ENCODE measurements at regions not wholly inside any gene's neighbourhood (a gene's known extent, or its start where the extent isn't known, plus 50 kb on each side); places are given as distances from the start of the nearest gene placed in this dataset.

- H3K9me3 Mint-ChIP-seq, result no peaks in the 10 kb centered on the region
- DNase-seq (no peak), ATAC-seq (no peak)
- no peaks in the 10 kb centered on the region for H3K4me1 ChIP-seq (ENCODE audit: control insufficient read depth, insufficient read depth, low read length)
- no peaks in the 10 kb centered on the region for H3K9me3 ChIP-seq (ENCODE audit: control insufficient read depth, insufficient read depth, low read length)
- no peak overlapping the region for H3K27ac ChIP-seq (ENCODE audit: low read length)
- 100% methylated on average over 1 of the region's 1 CpG for WGBS (ENCODE audit: insufficient coverage)
- H3K27me3 Mint-ChIP-seq (ENCODE audit: low read depth in 2 of 2), result peaks cover 24 to 73% of the 10 kb centered on the region in 2 donors
- H3K27ac Mint-ChIP-seq, result no peak overlapping the region
- intact Hi-C loops (cut with micrococcal nuclease), result loop anchor here (5.0 to 10.0 kb wide), 2 partner anchors 133 to 610 kb away; no protein-coding TSS in a partner anchor
- H3K36me3 Mint-ChIP-seq, result no peaks in the 10 kb centered on the region
- H3K4me3 ChIP-seq (ENCODE audit: low read length), result no peak overlapping the region
- TF ChIP-seq CTCF (IDR thresholded peaks at IDR 0.05), result no peak
- no peak overlapping the region for H3K4me3 Mint-ChIP-seq
- H3K27me3 ChIP-seq (ENCODE audit: control insufficient read depth, insufficient read depth, low read length), result no peaks in the 10 kb centered on the region
- H3K36me3 ChIP-seq (ENCODE audit: control insufficient read depth, insufficient read depth, low read length), result no peaks in the 10 kb centered on the region
- no peaks in the 10 kb centered on the region for H3K4me1 Mint-ChIP-seq
Observed at GRCh38 chr7:149664666-149665065, 108.7 kb downstream of the ZNF467 start.

- H3K27me3 Mint-ChIP-seq (ENCODE audit: low read depth in 2 of 2), result peaks cover 21 to 69% of the 10 kb centered on the region in 2 donors
- TF ChIP-seq CTCF (IDR thresholded peaks at IDR 0.05), result no peak
- intact Hi-C loops (cut with micrococcal nuclease), result loop anchor here (5.0 to 10.0 kb wide), 2 partner anchors 133 to 611 kb away; no protein-coding TSS in a partner anchor
Observed at GRCh38 chr7:149664176-149664575, 109.2 kb downstream of the ZNF467 start.

GRCh38 chr7:149662591-149663095 lies 110.7 kb downstream of the ZNF467 start:
- intact Hi-C loops (cut with micrococcal nuclease), result loop anchor here (1.0 to 10.0 kb wide), 3 partner anchors 80 to 612 kb away; no protein-coding TSS in a partner anchor

More at GRCh38 chr7:149664176-149664575, 109.2 kb downstream of the ZNF467 start:
- Mint-ChIP-seq H3K27ac (no peak overlapping the region), H3K4me3 (no peak overlapping the region), H3K9me3 (no peaks in the 10 kb centered on the region), H3K36me3 (no peaks in the 10 kb centered on the region), H3K4me1 (no peaks in the 10 kb centered on the region)
- Histone ChIP-seq H3K36me3 (ENCODE audit: control insufficient read depth, insufficient read depth, low read length) (no peaks in the 10 kb centered on the region), H3K4me3 (ENCODE audit: low read length) (no peak overlapping the region), H3K9me3 (ENCODE audit: control insufficient read depth, insufficient read depth, low read length) (no peaks in the 10 kb centered on the region), H3K4me1 (ENCODE audit: control insufficient read depth, insufficient read depth, low read length) (no peaks in the 10 kb centered on the region), H3K27ac (ENCODE audit: low read length) (no peak overlapping the region), H3K27me3 (ENCODE audit: control insufficient read depth, insufficient read depth, low read length) (no peaks in the 10 kb centered on the region)
- ATAC-seq (no peak), DNase-seq (no peak)
- 67% methylated on average over 5 of the region's 5 CpGs for WGBS (ENCODE audit: insufficient coverage)

More at GRCh38 chr7:149662591-149663095, 110.7 kb downstream of the ZNF467 start:
- peak; percentile 57 for TF ChIP-seq CTCF (IDR thresholded peaks at IDR 0.05)
- DNase-seq (peak; percentile 50 to 75), ATAC-seq (peak; percentile 87 to 93 (median 88))
- 72% methylated on average over 5 of the region's 5 CpGs for WGBS (ENCODE audit: insufficient coverage)
- Histone ChIP-seq H3K27me3 (ENCODE audit: control insufficient read depth, insufficient read depth, low read length) (no peaks in the 10 kb centered on the region), H3K4me1 (ENCODE audit: control insufficient read depth, insufficient read depth, low read length) (no peaks in the 10 kb centered on the region), H3K36me3 (ENCODE audit: control insufficient read depth, insufficient read depth, low read length) (no peaks in the 10 kb centered on the region), H3K9me3 (ENCODE audit: control insufficient read depth, insufficient read depth, low read length) (no peaks in the 10 kb centered on the region), H3K27ac (ENCODE audit: low read length) (no peak overlapping the region), H3K4me3 (ENCODE audit: low read length) (no peak overlapping the region)
- Mint-ChIP-seq H3K36me3 (no peaks in the 10 kb centered on the region), H3K4me1 (no peaks in the 10 kb centered on the region), H3K27me3 (ENCODE audit: low read depth in 2 of 2) (peaks cover 27 to 67% of the 10 kb centered on the region in 2 donors), H3K27ac (no peak overlapping the region), H3K4me3 (no peak overlapping the region), H3K9me3 (no peaks in the 10 kb centered on the region)

Data from natural killer cell (primary cell).